GM23338 (cell line): ENCODE measurements at regions not wholly inside any gene's neighbourhood (a gene's known extent, or its start where the extent isn't known, plus 50 kb on each side); places are given as distances from the start of the nearest gene placed in this dataset.

ENCODE experiments used
- ATAC-seq: fragments of 200-7000 bp; cut with Tn5 transposase; 3 replicates; pipeline ENCODE4 v1.9.1; 2020
- DNase-seq: peaks from one replicate; pipeline ENCODE4 v3.0.0-alpha.2; 2015; ENCODE audit warnings: low spot score
- H2AFZ ChIP-seq: fragments of 200-600 bp; sonication (generic); 2 replicates; pipeline ENCODE4 v1.8.0; 2016; ENCODE audit warnings: antibody characterized with exemption, mild to moderate bottlenecking, moderate library complexity
- H3F3A ChIP-seq: fragments of 200-600 bp; sonication (generic); replicated peaks from 2 replicates; pipeline ENCODE4 v1.8.0; 2017; ENCODE audit warnings: antibody characterized with exemption, mixed run types, low read depth
- H3K27ac ChIP-seq: fragments of 200-600 bp; sonication (generic); 2 replicates; pipeline ENCODE4 v1.6.1; 2016; ENCODE audit warnings: low read depth
- H3K27me3 ChIP-seq: fragments of 200-600 bp; sonication (generic); 2 replicates; pipeline ENCODE4 v1.8.0; 2016; ENCODE audit warnings: mild to moderate bottlenecking, mixed run types, moderate library complexity; ENCODE audit not compliant: insufficient read depth
- H3K36me3 ChIP-seq: fragments of 200-600 bp; sonication (generic); 2 replicates; pipeline ENCODE4 v1.8.0; 2016; ENCODE audit warnings: mild to moderate bottlenecking; ENCODE audit not compliant: insufficient read depth
- H3K4me1 ChIP-seq: fragments of 200-600 bp; sonication (generic); 2 replicates; pipeline ENCODE4 v1.8.0; 2016; ENCODE audit warnings: mild to moderate bottlenecking, moderate library complexity; ENCODE audit not compliant: insufficient read depth
- H3K4me2 ChIP-seq: fragments of 200-600 bp; sonication (generic); 2 replicates; pipeline ENCODE4 v1.7.1; 2017; ENCODE audit warnings: mixed run types
- H3K4me3 ChIP-seq: fragments of 200-600 bp; sonication (generic); 2 replicates; pipeline ENCODE4 v1.6.1; 2016; ENCODE audit warnings: mixed run types
- H3K79me2 ChIP-seq: fragments of 200-600 bp; sonication (generic); replicated peaks from 2 replicates; pipeline ENCODE4 v1.8.0; 2017; ENCODE audit warnings: mild to moderate bottlenecking; ENCODE audit not compliant: insufficient read depth
- H3K9me2 ChIP-seq: fragments of 200-600 bp; sonication (generic); 2 replicates; pipeline ENCODE4 v1.8.0; 2017; ENCODE audit not compliant: insufficient read depth
- H4K20me1 ChIP-seq: fragments of 200-600 bp; sonication (generic); replicated peaks from 2 replicates; pipeline ENCODE4 v1.8.0; 2017; ENCODE audit warnings: mild to moderate bottlenecking; ENCODE audit not compliant: insufficient read depth
- H3K27ac Mint-ChIP-seq: 2 replicates; pipeline ENCODE4 v1.8.0; 2020; ENCODE audit warnings: inconsistent platforms, mild to moderate bottlenecking, moderate library complexity, mixed read lengths
- H3K27me3 Mint-ChIP-seq: 3 replicates; pipeline ENCODE4 v1.8.0; 2022; ENCODE audit warnings: low read depth, mild to moderate bottlenecking, moderate library complexity, mixed read lengths, inconsistent platforms; ENCODE audit not compliant: insufficient read depth, poor library complexity
- H3K36me3 Mint-ChIP-seq: 3 replicates; pipeline ENCODE4 v1.8.0; 2021; ENCODE audit warnings: low read depth, mild to moderate bottlenecking, inconsistent platforms, moderate library complexity, mixed read lengths
- H3K4me1 Mint-ChIP-seq: 3 replicates; pipeline ENCODE4 v1.8.0; 2020; ENCODE audit warnings: mild to moderate bottlenecking, inconsistent platforms, mixed read lengths
- H3K4me3 Mint-ChIP-seq: 3 replicates; pipeline ENCODE4 v1.8.0; 2021; ENCODE audit warnings: moderate library complexity, mild to moderate bottlenecking, inconsistent platforms, mixed read lengths
- H3K9me3 Mint-ChIP-seq: 3 replicates; pipeline ENCODE4 v1.8.0; 2020; ENCODE audit warnings: moderate library complexity, mild to moderate bottlenecking, inconsistent platforms, mixed read lengths
- EZH2 ChIP-seq: fragments of 200-600 bp; sonication (generic); IDR thresholded peaks from one replicate; pipeline ENCODE4 v1.8.0; 2017; ENCODE audit warnings: antibody characterized with exemption, mild to moderate bottlenecking, low read depth; ENCODE audit not compliant: unreplicated experiment
- JUNB ChIP-seq: IDR thresholded peaks from one replicate; pipeline ENCODE4 v1.6.1; 2016; ENCODE audit warnings: antibody characterized with exemption; ENCODE audit not compliant: unreplicated experiment
- ZNF331 ChIP-seq: fragments of 250-450 bp; sonication (Bioruptor Pico); IDR thresholded peaks from 2 replicates; pipeline ENCODE4 v1.5.0; 2020; ENCODE audit warnings: low read depth, mild to moderate bottlenecking, moderate library complexity
- ZNF462 ChIP-seq: fragments of 250-450 bp; sonication (Bioruptor Pico); IDR thresholded peaks from 2 replicates; pipeline ENCODE4 v1.5.0; 2020; ENCODE audit warnings: mild to moderate bottlenecking, moderate library complexity
- TF ChIP-seq, protein P1 (sequence below), 2 experiments: fragments of 200-600 bp in 1 of 2; sonication (generic) in 1 of 2; conservative IDR thresholded peaks; 2 replicates each; pipeline versions ENCODE4 v1.5.1 to v1.6.1; 2016 to 2017; ENCODE audit warnings: antibody characterized with exemption in 2 of 2, low read depth in 2 of 2, mild to moderate bottlenecking in 2 of 2, moderate library complexity in 1 of 2
- TF ChIP-seq, protein P2 (sequence below): IDR thresholded peaks from one replicate; pipeline ENCODE4 v1.6.1; 2018; ENCODE audit warnings: antibody characterized with exemption; ENCODE audit not compliant: unreplicated experiment

GRCh38 chr1:200258447-200259375 lies 151.1 kb downstream of the ZNF281 start:
- H3K9me3 Mint-ChIP-seq = no peaks in the 10 kb centered on the region
- Histone ChIP-seq H3K36me3 (no peaks in the 10 kb centered on the region), H3K4me3 (no peak overlapping the region), H3K4me2 (no peak overlapping the region), H2AFZ (no peak overlapping the region), H3K27ac (no peak overlapping the region), H4K20me1 (no peaks in the 10 kb centered on the region), H3F3A (no peaks in the 10 kb centered on the region), H3K4me1 (0 out of 2 replicates have a peak, but pooled peaks cover 3% of the 10 kb centered on the region), H3K27me3 (no peaks in the 10 kb centered on the region), H3K9me2 (peaks cover 10% of the 10 kb centered on the region; the same call in 1 of the 2 replicates), H3K79me2 (no peaks in the 10 kb centered on the region)
- DNase-seq (peak; percentile 43), ATAC-seq (peak; percentile 41; the same call in 1 of the 3 replicates)
- peaks cover 3% of the 10 kb centered on the region for H3K27me3 Mint-ChIP-seq
- H3K36me3 Mint-ChIP-seq = no peaks in the 10 kb centered on the region
- TF ChIP-seq ZNF462 (CRISPR knock-in tag) (0 out of 2 replicates have a peak, but pooled peaks have one; percentile 58), JUNB (no peak), EZH2 (no peak), ZNF331 (no peak)
- TF ChIP-seq, protein P1, sequence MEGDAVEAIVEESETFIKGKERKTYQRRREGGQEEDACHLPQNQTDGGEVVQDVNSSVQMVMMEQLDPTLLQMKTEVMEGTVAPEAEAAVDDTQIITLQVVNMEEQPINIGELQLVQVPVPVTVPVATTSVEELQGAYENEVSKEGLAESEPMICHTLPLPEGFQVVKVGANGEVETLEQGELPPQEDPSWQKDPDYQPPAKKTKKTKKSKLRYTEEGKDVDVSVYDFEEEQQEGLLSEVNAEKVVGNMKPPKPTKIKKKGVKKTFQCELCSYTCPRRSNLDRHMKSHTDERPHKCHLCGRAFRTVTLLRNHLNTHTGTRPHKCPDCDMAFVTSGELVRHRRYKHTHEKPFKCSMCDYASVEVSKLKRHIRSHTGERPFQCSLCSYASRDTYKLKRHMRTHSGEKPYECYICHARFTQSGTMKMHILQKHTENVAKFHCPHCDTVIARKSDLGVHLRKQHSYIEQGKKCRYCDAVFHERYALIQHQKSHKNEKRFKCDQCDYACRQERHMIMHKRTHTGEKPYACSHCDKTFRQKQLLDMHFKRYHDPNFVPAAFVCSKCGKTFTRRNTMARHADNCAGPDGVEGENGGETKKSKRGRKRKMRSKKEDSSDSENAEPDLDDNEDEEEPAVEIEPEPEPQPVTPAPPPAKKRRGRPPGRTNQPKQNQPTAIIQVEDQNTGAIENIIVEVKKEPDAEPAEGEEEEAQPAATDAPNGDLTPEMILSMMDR (conservative IDR thresholded peaks at IDR 0.05; ENCODE audit: low read depth in 2 of 2) = peak; percentile 45 to 54
- TF ChIP-seq, protein P2, sequence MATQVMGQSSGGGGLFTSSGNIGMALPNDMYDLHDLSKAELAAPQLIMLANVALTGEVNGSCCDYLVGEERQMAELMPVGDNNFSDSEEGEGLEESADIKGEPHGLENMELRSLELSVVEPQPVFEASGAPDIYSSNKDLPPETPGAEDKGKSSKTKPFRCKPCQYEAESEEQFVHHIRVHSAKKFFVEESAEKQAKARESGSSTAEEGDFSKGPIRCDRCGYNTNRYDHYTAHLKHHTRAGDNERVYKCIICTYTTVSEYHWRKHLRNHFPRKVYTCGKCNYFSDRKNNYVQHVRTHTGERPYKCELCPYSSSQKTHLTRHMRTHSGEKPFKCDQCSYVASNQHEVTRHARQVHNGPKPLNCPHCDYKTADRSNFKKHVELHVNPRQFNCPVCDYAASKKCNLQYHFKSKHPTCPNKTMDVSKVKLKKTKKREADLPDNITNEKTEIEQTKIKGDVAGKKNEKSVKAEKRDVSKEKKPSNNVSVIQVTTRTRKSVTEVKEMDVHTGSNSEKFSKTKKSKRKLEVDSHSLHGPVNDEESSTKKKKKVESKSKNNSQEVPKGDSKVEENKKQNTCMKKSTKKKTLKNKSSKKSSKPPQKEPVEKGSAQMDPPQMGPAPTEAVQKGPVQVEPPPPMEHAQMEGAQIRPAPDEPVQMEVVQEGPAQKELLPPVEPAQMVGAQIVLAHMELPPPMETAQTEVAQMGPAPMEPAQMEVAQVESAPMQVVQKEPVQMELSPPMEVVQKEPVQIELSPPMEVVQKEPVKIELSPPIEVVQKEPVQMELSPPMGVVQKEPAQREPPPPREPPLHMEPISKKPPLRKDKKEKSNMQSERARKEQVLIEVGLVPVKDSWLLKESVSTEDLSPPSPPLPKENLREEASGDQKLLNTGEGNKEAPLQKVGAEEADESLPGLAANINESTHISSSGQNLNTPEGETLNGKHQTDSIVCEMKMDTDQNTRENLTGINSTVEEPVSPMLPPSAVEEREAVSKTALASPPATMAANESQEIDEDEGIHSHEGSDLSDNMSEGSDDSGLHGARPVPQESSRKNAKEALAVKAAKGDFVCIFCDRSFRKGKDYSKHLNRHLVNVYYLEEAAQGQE = no peak
- H3K4me1 Mint-ChIP-seq = no peaks in the 10 kb centered on the region
- H3K27ac Mint-ChIP-seq = no peak overlapping the region
- no peak overlapping the region for H3K4me3 Mint-ChIP-seq
